Stimulated activated CD8-positive, alpha-beta memory T cell treated with anti-CD3 and anti-CD28 coated beads, Interleukin-4, amount 100 ng/mL, for 1 hour (primary cell): ENCODE measurements at regions not wholly inside any gene's neighbourhood (a gene's known extent, or its start where the extent isn't known, plus 50 kb on each side); places are given as distances from the start of the nearest gene placed in this dataset.
"Not testable (repeated sequence)": the region's sequence is repeated elsewhere in the genome, so short reads cannot be mapped to it uniquely, and the experiment has no call there.

Source experiments
- DNase-seq, 2 donors: peaks; one replicate each; pipeline ENCODE4 v3.0.0-alpha.2; 2020; ENCODE audit warnings: low read depth in 2 of 2, low spot score in 1 of 2

GRCh38 chr3:104949810-104950209 lies 416.9 kb upstream of the ALCAM start:
- DNase-seq: not testable (repeated sequence)

GRCh38 chr3:104951426-104951825 lies 415.3 kb upstream of the ALCAM start:
- DNase-seq: no peak

GRCh38 chr3:104952146-104952972 lies 414.4 kb upstream of the ALCAM start:
- no peak for DNase-seq

GRCh38 chr3:104956620-104957345 lies 409.9 kb upstream of the ALCAM start:
- DNase-seq: no peak

GRCh38 chr3:104960579-104960978 lies 406.1 kb upstream of the ALCAM start:
- DNase-seq: no peak

- DNase-seq: no peak
Observed at GRCh38 chr3:104961851-104962250, 404.9 kb upstream of the ALCAM start.

- DNase-seq: no peak
Observed at GRCh38 chr3:104974316-104974715, 392.4 kb upstream of the ALCAM start.

- no peak for DNase-seq
Observed at GRCh38 chr3:104977719-104978118, 389.0 kb upstream of the ALCAM start.

- DNase-seq: no peak
Observed at GRCh38 chr3:104982130-104982529, 384.6 kb upstream of the ALCAM start.

- no peak for DNase-seq
Observed at GRCh38 chr3:104987859-104988258, 378.9 kb upstream of the ALCAM start.

- DNase-seq: no peak
Observed at GRCh38 chr3:104988496-104988895, 378.2 kb upstream of the ALCAM start.

GRCh38 chr3:104989878-104990277 lies 376.8 kb upstream of the ALCAM start:
- DNase-seq: no peak

GRCh38 chr3:104990758-104991157 lies 376.0 kb upstream of the ALCAM start:
- DNase-seq: no peak

- no peak for DNase-seq
Observed at GRCh38 chr3:104992676-104993075, 374.0 kb upstream of the ALCAM start.

- no peak for DNase-seq
Observed at GRCh38 chr3:105006164-105006563, 360.5 kb upstream of the ALCAM start.

- DNase-seq: no peak
Observed at GRCh38 chr3:105013657-105014056, 353.1 kb upstream of the ALCAM start.

GRCh38 chr3:105014631-105015030 lies 352.1 kb upstream of the ALCAM start:
- DNase-seq: no peak

- DNase-seq: no peak
Observed at GRCh38 chr3:105022813-105023212, 343.9 kb upstream of the ALCAM start.

- DNase-seq: no peak
Observed at GRCh38 chr3:105030211-105030610, 336.5 kb upstream of the ALCAM start.

GRCh38 chr3:105032541-105032940 lies 334.2 kb upstream of the ALCAM start:
- no peak for DNase-seq

GRCh38 chr3:105033081-105033480 lies 333.6 kb upstream of the ALCAM start:
- DNase-seq: no peak

GRCh38 chr3:105039004-105039403 lies 327.7 kb upstream of the ALCAM start:
- DNase-seq: no peak
